MM.1S (cell line): ENCODE measurements at regions not wholly inside any gene's neighbourhood (a gene's known extent, or its start where the extent isn't known, plus 50 kb on each side); places are given as distances from the start of the nearest gene placed in this dataset.

Source experiments
- CTCF ChIP-seq: fragments of 300-600 bp; sonication (generic); IDR thresholded peaks from 2 replicates; pipeline ENCODE4 v1.5.1; 2016; ENCODE audit warnings: antibody characterized with exemption, low read length, mixed read lengths
- EZH2 ChIP-seq: fragments of 300-600 bp; sonication (generic); optimal IDR thresholded peaks from 2 replicates; pipeline ENCODE3; 2017; ENCODE audit warnings: low read depth, mild to moderate bottlenecking, antibody characterized with exemption, low read length, mixed read lengths
- EZH2phosphoT487 ChIP-seq: fragments of 300-600 bp; sonication (generic); IDR thresholded peaks from 2 replicates; pipeline ENCODE4 v1.6.1; 2018; ENCODE audit warnings: antibody characterized with exemption, low read length

DNA sequence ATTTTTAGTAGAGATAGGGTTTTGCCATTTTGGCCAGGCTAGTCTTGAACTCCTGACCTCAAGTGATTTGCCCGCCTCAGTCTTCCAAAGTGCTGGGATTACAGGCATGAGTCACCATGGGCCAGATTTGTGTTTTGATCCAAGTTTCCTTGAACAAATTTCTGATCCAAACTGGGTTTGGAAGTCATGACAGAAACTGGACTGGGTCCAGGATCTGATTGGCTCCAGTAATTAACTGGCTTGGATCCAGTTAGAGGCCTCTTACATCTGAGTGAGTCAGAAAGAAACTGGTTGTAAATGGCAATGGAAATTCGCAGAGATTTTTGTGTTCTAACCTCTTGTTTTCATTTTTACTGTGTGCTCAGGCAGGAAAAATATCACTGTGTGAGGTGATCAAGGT lies 141.6 kb downstream of the SLC25A46 start:
- TF ChIP-seq CTCF (no peak), EZH2 (no peak), EZH2phosphoT487 (no peak)
